SU-DHL-6 (cell line): ENCODE measurements at regions not wholly inside any gene's neighbourhood (a gene's known extent, or its start where the extent isn't known, plus 50 kb on each side); places are given as distances from the start of the nearest gene placed in this dataset.

Source experiments
- CTCF ChIP-seq: fragments of 200-600 bp; sonication (generic); IDR thresholded peaks from one replicate; pipeline ENCODE4 v1.5.1; 2017; ENCODE audit warnings: antibody characterized with exemption, mild to moderate bottlenecking, low read length, moderate library complexity; ENCODE audit not compliant: insufficient read depth, poor library complexity, severe bottlenecking
- EZH2phosphoT487 ChIP-seq: fragments of 200-600 bp; sonication (generic), shearing (Covaris generic); conservative IDR thresholded peaks from 2 replicates; pipeline ENCODE4 v1.6.1; 2018; ENCODE audit warnings: mild to moderate bottlenecking, antibody characterized with exemption, low read length, moderate library complexity, mixed read lengths

- no peak for TF ChIP-seq CTCF
- no peak for TF ChIP-seq EZH2phosphoT487
Observed at GRCh38 chr6:156674197-156674596, 103.0 kb upstream of the ARID1B start.
